Neural cell (in vitro differentiated cells): ENCODE measurements at regions not wholly inside any gene's neighbourhood (a gene's known extent, or its start where the extent isn't known, plus 50 kb on each side); places are given as distances from the start of the nearest gene placed in this dataset.

Experiments
- CTCF ChIP-seq: fragments of 450-650 bp; IDR thresholded peaks from 2 replicates; pipeline ENCODE4 v1.5.1; 2014; ENCODE audit warnings: antibody characterized with exemption, mild to moderate bottlenecking, moderate library complexity; ENCODE audit not compliant: poor library complexity, severe bottlenecking
- EP300 ChIP-seq: fragments of 450-650 bp; conservative IDR thresholded peaks from 2 replicates; pipeline ENCODE4 v1.6.1; 2014; ENCODE audit warnings: antibody characterized with exemption, mild to moderate bottlenecking, moderate library complexity; ENCODE audit not compliant: poor library complexity, severe bottlenecking
- EZH2 ChIP-seq: fragments of 200-600, 300-800 bp; shearing (Covaris generic), sonication (generic); IDR thresholded peaks from 2 replicates; pipeline ENCODE4 v1.6.1; 2014; ENCODE audit warnings: antibody characterized with exemption, low read length, borderline replicate concordance, mild to moderate bottlenecking; ENCODE audit not compliant: insufficient read depth, poor library complexity, severe bottlenecking
- POLR2AphosphoS5 ChIP-seq: IDR thresholded peaks from 2 replicates; pipeline ENCODE4 v1.6.1; 2012

- TF ChIP-seq CTCF (no peak), EP300 (no peak), EZH2 (no peak), POLR2AphosphoS5 (no peak)
These were observed 107.7 kb upstream of the SV2C start for GRCh38 chr5:75975496-75975895.
